Body of pancreas (tissue), 4 donors: ENCODE measurements at regions not wholly inside any gene's neighbourhood (a gene's known extent, or its start where the extent isn't known, plus 50 kb on each side); places are given as distances from the start of the nearest gene placed in this dataset.

ENCODE experiments used
- ATAC-seq: fragments of 150-250 bp; one replicate; pipeline ENCODE4 v1.9.1; 2016
- DNase-seq, 4 donors: peaks; one replicate each; pipeline ENCODE4 v3.0.0-alpha.2; 2019
- H3K27ac ChIP-seq, 4 donors: fragments of 200-600 bp; sonication (generic); 1 replicate in 3 of 4; 2 replicates in 1 of 4; pipeline versions ENCODE4 v1.5.1 to v1.6.1; 2016 to 2019; ENCODE audit warnings: mild to moderate bottlenecking in 1 of 4, mixed read lengths in 1 of 4, moderate library complexity in 1 of 4
- H3K27me3 ChIP-seq, 2 donors: fragments of 200-600 bp; sonication (generic); one replicate each; pipeline ENCODE4 v1.6.0; 2016; ENCODE audit warnings: mild to moderate bottlenecking in 1 of 2
- H3K36me3 ChIP-seq, 2 donors: fragments of 200-600 bp; sonication (generic); replicated peaks in 1 of 2; 2 replicates each; pipeline ENCODE4 v1.5.1; 2016; ENCODE audit warnings: low read depth in 2 of 2; ENCODE audit not compliant: insufficient read depth in 1 of 2
- H3K4me1 ChIP-seq: fragments of 200-600 bp; sonication (generic); one replicate; pipeline ENCODE4 v1.6.0; 2016
- H3K4me3 ChIP-seq, 2 donors: fragments of 200-600 bp; sonication (generic); 1 replicate in 1 of 2; 2 replicates in 1 of 2; pipeline ENCODE4 v1.5.1; 2016 to 2019
- H3K9me3 ChIP-seq, 3 donors: fragments of 200-600 bp; sonication (generic); 1 replicate in 2 of 3; 2 replicates in 1 of 3; pipeline ENCODE4 v1.5.1; 2016
- CTCF ChIP-seq, 7 experiments: fragments of 450-650 bp in 4 of 7; fragments of 200-600 bp in 3 of 7; sonication (generic) in 3 of 7; IDR thresholded peaks; one replicate each; pipeline ENCODE4 v1.5.1; 2016 to 2019; ENCODE audit warnings: antibody characterized with exemption in 7 of 7
- POLR2A ChIP-seq, 3 donors: fragments of 450-650 bp; IDR thresholded peaks; one replicate each; pipeline ENCODE4 v1.6.1; 2016; ENCODE audit warnings: antibody characterized with exemption in 3 of 3, mild to moderate bottlenecking in 2 of 3
- WGBS, 2 donors: methylation state at CpG; one replicate each; pipeline ENCODE4 v1.1.5; 2017; 5-methylcytosine and 5-hydroxymethylcytosine counted together
- intact Hi-C: fragments of 100-400 bp; cut with DNase I; formaldehyde crosslinking; loops from one replicate; pipeline ENCODE4 v1.15.1; 2023

GRCh38 chr17:33901085-33901484, 354.0 kb upstream of the CCL2 start:
- DNase-seq, result no peak
- intact Hi-C loops, result no loop called here
- ATAC-seq, result no peak
- no peaks in the 10 kb centered on the region for H3K9me3 ChIP-seq
- H3K36me3 ChIP-seq, result no peaks in the 10 kb centered on the region
- no peaks in the 10 kb centered on the region for H3K4me1 ChIP-seq
- no peak overlapping the region for H3K4me3 ChIP-seq
- H3K27me3 ChIP-seq, result no peaks in the 10 kb centered on the region
- TF ChIP-seq POLR2A (IDR thresholded peaks at IDR 0.05), result no peak
- TF ChIP-seq CTCF (IDR thresholded peaks at IDR 0.05), result no peak
- 63 to 70% methylated on average over 2 of the region's 2 CpGs for WGBS, 2 donors
- H3K27ac ChIP-seq, result no peak overlapping the region

- TF ChIP-seq POLR2A (IDR thresholded peaks at IDR 0.05), result no peak
- TF ChIP-seq CTCF (IDR thresholded peaks at IDR 0.05), result no peak
- no peaks in the 10 kb centered on the region for H3K36me3 ChIP-seq
- no peak overlapping the region for H3K4me3 ChIP-seq
- H3K4me1 ChIP-seq, result no peaks in the 10 kb centered on the region
- ATAC-seq (no peak), DNase-seq (no peak)
- intact Hi-C loops, result no loop called here
- WGBS, 2 donors, result 63 to 83% methylated on average over 1 of the region's 1 CpG
- H3K27ac ChIP-seq, result no peak overlapping the region
- no peaks in the 10 kb centered on the region for H3K27me3 ChIP-seq
- no peaks in the 10 kb centered on the region for H3K9me3 ChIP-seq
These were observed 352.1 kb upstream of the CCL2 start for GRCh38 chr17:33902901-33903449.

- Histone ChIP-seq H3K27ac (no peak overlapping the region), H3K4me1 (no peaks in the 10 kb centered on the region), H3K27me3 (no peaks in the 10 kb centered on the region), H3K9me3 (no peaks in the 10 kb centered on the region), H3K36me3 (no peaks in the 10 kb centered on the region), H3K4me3 (no peak overlapping the region)
- 61 to 80% methylated on average over 4 of the region's 4 CpGs for WGBS, 2 donors
- intact Hi-C loops, result no loop called here
- ATAC-seq (no peak), DNase-seq (no peak)
- TF ChIP-seq POLR2A (IDR thresholded peaks at IDR 0.05) (no peak), CTCF (IDR thresholded peaks at IDR 0.05) (no peak)
These were observed 350.6 kb upstream of the CCL2 start for GRCh38 chr17:33904476-33904875.

GRCh38 chr17:33905338-33905800, 349.7 kb upstream of the CCL2 start:
- 51 to 62% methylated on average over 3 of the region's 3 CpGs for WGBS, 2 donors
- no peak for DNase-seq
- H3K36me3 ChIP-seq, result no peaks in the 10 kb centered on the region
- no peak for TF ChIP-seq POLR2A (IDR thresholded peaks at IDR 0.05)
- TF ChIP-seq CTCF (IDR thresholded peaks at IDR 0.05), result no peak
- H3K27ac ChIP-seq, result no peak overlapping the region
- no peak overlapping the region for H3K4me3 ChIP-seq
- H3K4me1 ChIP-seq, result no peaks in the 10 kb centered on the region
- no peaks in the 10 kb centered on the region for H3K9me3 ChIP-seq
- no peak for ATAC-seq
- H3K27me3 ChIP-seq, result no peaks in the 10 kb centered on the region
- intact Hi-C loops, result no loop called here

GRCh38 chr17:33908363-33909064, 346.6 kb upstream of the CCL2 start:
- H3K27ac ChIP-seq, result no peak overlapping the region
- no peaks in the 10 kb centered on the region for H3K9me3 ChIP-seq
- no peaks in the 10 kb centered on the region for H3K27me3 ChIP-seq
- TF ChIP-seq CTCF (IDR thresholded peaks at IDR 0.05) (no peak), POLR2A (IDR thresholded peaks at IDR 0.05) (no peak)
- WGBS, 2 donors, result 16 to 18% methylated on average over 2 of the region's 2 CpGs
- H3K4me3 ChIP-seq, result no peak overlapping the region
- no peak for ATAC-seq
- DNase-seq, result no peak
- H3K4me1 ChIP-seq, result no peaks in the 10 kb centered on the region
- no peaks in the 10 kb centered on the region for H3K36me3 ChIP-seq
- intact Hi-C loops, result no loop called here
